Chondrocyte (in vitro differentiated cells): ENCODE measurements at regions not wholly inside any gene's neighbourhood (a gene's known extent, or its start where the extent isn't known, plus 50 kb on each side); places are given as distances from the start of the nearest gene placed in this dataset.

Experiments used
- DNase-seq: peaks from one replicate; pipeline ENCODE4 v3.0.0; 2021; ENCODE audit warnings: mixed read lengths, low spot score
- H3K27ac Mint-ChIP-seq: one replicate; pipeline ENCODE4 v1.8.0; 2021; ENCODE audit warnings: mild to moderate bottlenecking, moderate library complexity, mixed read lengths; ENCODE audit not compliant: unreplicated experiment
- H3K27me3 Mint-ChIP-seq: 2 replicates; pipeline ENCODE4 v1.8.0; 2021; ENCODE audit warnings: low read depth, mixed read lengths
- H3K36me3 Mint-ChIP-seq: 2 replicates; pipeline ENCODE4 v1.8.0; 2021; ENCODE audit warnings: low read depth, mixed read lengths
- H3K4me1 Mint-ChIP-seq: 2 replicates; pipeline ENCODE4 v1.8.0; 2021; ENCODE audit warnings: low read depth, mild to moderate bottlenecking, mixed read lengths
- H3K4me3 Mint-ChIP-seq: one replicate; pipeline ENCODE4 v1.8.0; 2021; ENCODE audit warnings: mild to moderate bottlenecking, moderate library complexity, mixed read lengths; ENCODE audit not compliant: unreplicated experiment
- H3K9me3 Mint-ChIP-seq: 2 replicates; pipeline ENCODE4 v1.8.0; 2021; ENCODE audit warnings: low read depth, mixed read lengths
- TF ChIP-seq, protein P1 (sequence below): fragments of 200-600 bp; sonication (generic); IDR thresholded peaks from 2 replicates; pipeline ENCODE4 v1.5.0; 2021; ENCODE audit warnings: antibody characterized with exemption, mild to moderate bottlenecking, moderate library complexity

DNA sequence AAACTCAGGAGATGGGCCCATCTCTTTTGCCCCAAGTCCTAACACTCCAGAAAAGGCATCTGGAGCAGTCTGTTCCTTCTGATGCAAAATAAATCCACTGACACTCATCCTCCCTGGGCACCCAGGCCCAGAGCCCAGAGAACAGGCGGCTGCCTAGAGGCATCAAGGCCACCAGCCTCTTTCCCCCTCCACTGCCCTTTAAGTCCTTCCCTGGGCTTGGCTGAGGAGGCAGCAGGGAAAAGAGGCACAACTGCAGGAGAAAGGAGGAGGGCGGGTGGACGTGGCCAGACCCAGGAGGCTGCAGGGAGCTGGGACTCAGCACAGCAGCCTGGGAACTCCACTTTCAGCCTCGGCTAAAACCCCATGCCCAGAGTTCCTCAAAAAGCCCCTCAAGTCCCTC, 99.7 kb upstream of the ID2 start:
- DNase-seq, result peak; percentile 64
- TF ChIP-seq, protein P1, sequence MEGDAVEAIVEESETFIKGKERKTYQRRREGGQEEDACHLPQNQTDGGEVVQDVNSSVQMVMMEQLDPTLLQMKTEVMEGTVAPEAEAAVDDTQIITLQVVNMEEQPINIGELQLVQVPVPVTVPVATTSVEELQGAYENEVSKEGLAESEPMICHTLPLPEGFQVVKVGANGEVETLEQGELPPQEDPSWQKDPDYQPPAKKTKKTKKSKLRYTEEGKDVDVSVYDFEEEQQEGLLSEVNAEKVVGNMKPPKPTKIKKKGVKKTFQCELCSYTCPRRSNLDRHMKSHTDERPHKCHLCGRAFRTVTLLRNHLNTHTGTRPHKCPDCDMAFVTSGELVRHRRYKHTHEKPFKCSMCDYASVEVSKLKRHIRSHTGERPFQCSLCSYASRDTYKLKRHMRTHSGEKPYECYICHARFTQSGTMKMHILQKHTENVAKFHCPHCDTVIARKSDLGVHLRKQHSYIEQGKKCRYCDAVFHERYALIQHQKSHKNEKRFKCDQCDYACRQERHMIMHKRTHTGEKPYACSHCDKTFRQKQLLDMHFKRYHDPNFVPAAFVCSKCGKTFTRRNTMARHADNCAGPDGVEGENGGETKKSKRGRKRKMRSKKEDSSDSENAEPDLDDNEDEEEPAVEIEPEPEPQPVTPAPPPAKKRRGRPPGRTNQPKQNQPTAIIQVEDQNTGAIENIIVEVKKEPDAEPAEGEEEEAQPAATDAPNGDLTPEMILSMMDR, result no peak
- H3K27ac Mint-ChIP-seq, result no peak overlapping the region

DNA sequence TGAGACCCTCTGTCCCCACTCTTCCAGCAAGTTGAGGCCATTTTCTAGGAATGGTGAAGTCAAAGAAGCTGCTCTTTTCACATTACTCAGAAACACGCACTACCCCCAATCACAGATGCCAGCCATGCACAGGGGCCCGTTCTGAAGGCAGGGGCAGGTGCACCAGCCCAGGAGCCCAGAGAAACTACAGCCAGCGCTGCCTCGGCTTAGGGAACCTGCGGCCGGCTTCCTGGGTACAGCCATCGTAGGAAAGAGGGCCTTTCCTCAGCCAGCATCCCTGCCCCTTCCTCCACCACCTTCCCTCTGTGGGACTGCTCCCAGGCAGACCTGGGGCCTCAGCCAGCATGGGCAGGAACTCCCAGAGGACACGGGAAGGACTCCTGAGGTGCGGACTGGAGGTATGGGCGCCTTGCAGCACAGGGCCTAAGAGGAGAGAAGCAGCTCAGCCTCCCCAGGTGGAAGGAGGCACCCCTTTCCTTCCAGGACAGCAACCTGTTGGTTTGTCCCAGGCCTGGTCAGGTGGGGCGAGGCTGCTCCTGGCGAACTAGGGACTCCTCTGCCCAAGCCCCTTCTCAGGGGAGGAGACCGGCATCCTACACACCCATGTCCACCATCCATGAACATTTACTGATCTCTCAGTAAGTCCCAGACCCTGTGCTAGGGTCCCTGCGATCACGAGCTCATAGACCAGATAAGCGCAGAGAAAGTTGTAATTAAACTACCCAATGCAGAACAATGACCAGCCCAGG, 99.0 kb upstream of the ID2 start:
- Mint-ChIP-seq H3K27ac (no peak overlapping the region), H3K9me3 (no peaks in the 10 kb centered on the region), H3K36me3 (no peaks in the 10 kb centered on the region), H3K4me1 (peaks cover 4% of the 10 kb centered on the region), H3K4me3 (no peak overlapping the region), H3K27me3 (peaks cover 6% of the 10 kb centered on the region)
- DNase-seq, result peak; percentile 86
- TF ChIP-seq, protein P1, result no peak

More for the DNA sequence above, 99.7 kb upstream of the ID2 start:
- Mint-ChIP-seq H3K4me1 (peaks cover 4% of the 10 kb centered on the region), H3K4me3 (no peak overlapping the region), H3K27me3 (peaks cover 7% of the 10 kb centered on the region), H3K9me3 (no peaks in the 10 kb centered on the region), H3K36me3 (no peaks in the 10 kb centered on the region)

GRCh38 chr2:8583400-8584173, 98.3 kb upstream of the ID2 start:
- Mint-ChIP-seq H3K9me3 (no peaks in the 10 kb centered on the region), H3K4me1 (peaks cover 4% of the 10 kb centered on the region), H3K27ac (peak overlapping the region; percentile 59), H3K27me3 (peaks cover 8% of the 10 kb centered on the region), H3K36me3 (no peaks in the 10 kb centered on the region), H3K4me3 (peak overlapping the region; percentile 53)
- peak; percentile 74 for DNase-seq
- TF ChIP-seq, protein P1, result no peak

- Mint-ChIP-seq H3K27ac (peak overlapping the region; percentile 59), H3K36me3 (no peaks in the 10 kb centered on the region), H3K4me1 (peaks cover 4% of the 10 kb centered on the region), H3K4me3 (peak overlapping the region; percentile 53), H3K9me3 (no peaks in the 10 kb centered on the region), H3K27me3 (peaks cover 10% of the 10 kb centered on the region)
- TF ChIP-seq, protein P1, result no peak
- DNase-seq, result peak; percentile 77
These were observed 97.4 kb upstream of the ID2 start for GRCh38 chr2:8584174-8585066.
